HFF-Myc (cell line): ENCODE measurements at regions not wholly inside any gene's neighbourhood (a gene's known extent, or its start where the extent isn't known, plus 50 kb on each side); places are given as distances from the start of the nearest gene placed in this dataset.

Experiments used
- DNase-seq: peaks from one replicate; pipeline ENCODE4 v3.0.0-alpha.2; 2011; ENCODE audit warnings: low read depth; ENCODE audit errors: extremely low read depth
- H3K4me3 ChIP-seq: replicated peaks from 2 replicates; pipeline ENCODE4 v1.5.1; 2011; ENCODE audit warnings: low read depth, mild to moderate bottlenecking, control low read depth, low read length
- TF ChIP-seq, protein P1 (sequence below): IDR thresholded peaks from 2 replicates; pipeline ENCODE4 v1.5.1; 2012; ENCODE audit warnings: mild to moderate bottlenecking, low read depth, low read length, control low read depth; ENCODE audit errors: missing control alignments

DNA sequence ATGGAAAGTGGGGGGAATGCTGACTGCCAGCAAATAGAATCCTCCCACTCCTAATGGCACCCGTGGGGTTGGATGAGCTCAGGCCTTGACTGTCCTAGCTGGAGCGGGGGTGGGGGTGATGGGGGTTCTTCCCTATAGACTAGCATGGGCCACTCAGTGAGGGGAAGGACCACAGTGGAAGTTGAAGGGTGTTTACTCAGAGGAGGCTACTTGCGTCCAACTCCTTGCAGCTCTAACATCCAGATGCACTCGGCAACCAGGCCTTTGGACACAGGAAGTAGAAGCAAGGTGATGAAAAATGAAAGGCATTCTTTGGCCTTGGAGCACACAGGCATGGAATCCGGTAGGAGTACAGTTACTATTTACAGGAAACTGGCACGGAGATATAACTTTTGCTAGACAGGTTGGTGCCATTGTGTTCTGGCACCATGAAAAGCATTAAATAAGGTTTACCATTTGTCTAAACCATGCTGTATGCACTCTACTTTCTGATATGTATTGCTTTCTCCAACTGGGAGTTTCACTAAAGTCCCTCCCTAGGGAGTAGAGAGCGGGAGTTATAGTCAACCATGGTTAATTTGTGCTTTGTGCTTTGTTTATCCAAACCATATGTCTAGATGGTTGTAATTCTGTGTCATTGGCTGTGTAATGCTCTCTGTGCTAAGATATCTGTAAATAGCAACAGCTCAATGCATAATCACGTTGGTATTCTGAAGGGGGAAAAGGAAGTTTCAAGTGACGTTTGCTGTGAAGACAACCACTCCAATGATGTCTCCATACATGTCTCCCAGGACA lies 125.3 kb downstream of the TSHZ3 start:
- DNase-seq: peak; percentile 89
- no peak overlapping the region for H3K4me3 ChIP-seq
- TF ChIP-seq, protein P1, sequence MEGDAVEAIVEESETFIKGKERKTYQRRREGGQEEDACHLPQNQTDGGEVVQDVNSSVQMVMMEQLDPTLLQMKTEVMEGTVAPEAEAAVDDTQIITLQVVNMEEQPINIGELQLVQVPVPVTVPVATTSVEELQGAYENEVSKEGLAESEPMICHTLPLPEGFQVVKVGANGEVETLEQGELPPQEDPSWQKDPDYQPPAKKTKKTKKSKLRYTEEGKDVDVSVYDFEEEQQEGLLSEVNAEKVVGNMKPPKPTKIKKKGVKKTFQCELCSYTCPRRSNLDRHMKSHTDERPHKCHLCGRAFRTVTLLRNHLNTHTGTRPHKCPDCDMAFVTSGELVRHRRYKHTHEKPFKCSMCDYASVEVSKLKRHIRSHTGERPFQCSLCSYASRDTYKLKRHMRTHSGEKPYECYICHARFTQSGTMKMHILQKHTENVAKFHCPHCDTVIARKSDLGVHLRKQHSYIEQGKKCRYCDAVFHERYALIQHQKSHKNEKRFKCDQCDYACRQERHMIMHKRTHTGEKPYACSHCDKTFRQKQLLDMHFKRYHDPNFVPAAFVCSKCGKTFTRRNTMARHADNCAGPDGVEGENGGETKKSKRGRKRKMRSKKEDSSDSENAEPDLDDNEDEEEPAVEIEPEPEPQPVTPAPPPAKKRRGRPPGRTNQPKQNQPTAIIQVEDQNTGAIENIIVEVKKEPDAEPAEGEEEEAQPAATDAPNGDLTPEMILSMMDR: no peak

DNA sequence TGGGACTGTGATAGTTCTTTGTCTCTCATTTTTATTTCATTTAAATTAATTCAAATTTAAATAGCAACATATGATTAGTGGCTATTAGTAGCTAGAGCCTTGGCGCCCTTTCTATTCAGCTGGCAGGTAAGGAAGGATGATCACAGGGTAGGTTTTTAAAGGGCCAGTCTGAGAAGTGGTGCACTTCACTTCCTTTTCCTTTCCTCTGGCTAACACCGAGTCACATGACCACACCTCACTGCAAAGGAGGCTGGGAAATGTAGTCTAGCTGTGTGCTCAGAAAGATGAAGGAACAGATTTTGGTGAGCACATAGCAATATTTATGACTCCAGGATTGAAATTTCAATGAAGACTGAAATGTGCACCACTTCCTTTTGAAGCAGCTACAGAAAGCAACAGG lies 128.7 kb downstream of the TSHZ3 start:
- TF ChIP-seq, protein P1: no peak
- no peak overlapping the region for H3K4me3 ChIP-seq
- DNase-seq: no peak

DNA sequence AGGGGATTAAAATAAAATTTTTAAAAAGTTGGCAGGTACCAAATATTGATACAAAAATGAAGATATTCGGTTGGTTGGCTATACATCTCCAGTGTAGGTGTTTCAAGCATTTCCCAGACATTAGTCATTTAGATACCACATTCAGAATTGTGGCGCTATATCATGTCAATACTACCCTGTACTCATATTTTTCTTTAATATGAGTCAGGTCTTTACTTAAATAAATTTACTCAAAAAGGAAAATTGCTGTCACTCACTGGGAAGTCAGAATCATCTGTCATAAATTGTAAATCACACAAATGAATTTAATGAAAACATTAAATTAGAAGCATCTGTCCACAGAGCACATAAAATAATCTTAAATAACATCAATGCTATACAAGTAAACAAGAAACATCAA lies 134.2 kb downstream of the TSHZ3 start:
- H3K4me3 ChIP-seq: no peak overlapping the region
- DNase-seq: no peak
- TF ChIP-seq, protein P1: no peak

DNA sequence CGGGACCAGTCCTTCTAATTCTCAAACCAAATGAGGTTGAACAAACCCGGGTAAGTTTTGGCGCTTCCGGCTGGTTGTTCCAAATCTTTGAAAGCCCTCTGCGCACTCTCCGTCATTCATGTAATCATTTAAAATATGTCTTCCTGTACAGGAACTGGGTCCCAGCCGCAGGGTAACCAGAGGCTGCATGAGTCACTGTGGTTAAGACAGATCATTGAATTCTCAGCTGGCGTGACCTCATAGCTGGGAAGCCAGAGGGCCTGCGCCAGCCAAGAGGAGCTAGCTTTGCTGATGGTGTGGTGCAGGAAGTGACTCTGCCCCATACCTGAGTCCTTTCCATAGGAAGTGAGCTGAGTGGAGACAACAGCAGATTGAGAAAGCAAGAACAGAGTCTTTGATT lies 135.2 kb downstream of the TSHZ3 start:
- H3K4me3 ChIP-seq: no peak overlapping the region
- TF ChIP-seq, protein P1: no peak
- peak; percentile 98 for DNase-seq

DNA sequence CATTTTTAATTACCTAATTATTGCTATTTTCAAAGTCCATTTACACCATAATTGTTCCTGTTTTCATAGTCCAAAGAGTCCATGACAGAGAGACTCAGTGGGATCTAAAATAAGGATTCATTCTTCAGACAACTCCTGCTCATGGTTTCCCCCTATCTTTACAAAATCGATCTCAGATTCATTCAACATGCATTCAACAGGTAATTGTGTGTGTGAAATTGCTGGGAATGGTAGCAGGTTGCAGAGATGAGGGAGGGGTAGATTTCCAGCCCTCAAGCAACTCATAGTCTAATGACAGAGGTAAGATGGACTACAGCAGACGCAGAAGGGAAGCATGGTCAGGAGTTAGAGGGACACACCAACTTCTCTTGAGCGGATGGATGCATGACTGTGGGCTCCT lies 138.1 kb downstream of the TSHZ3 start:
- TF ChIP-seq, protein P1: no peak
- DNase-seq: no peak
- H3K4me3 ChIP-seq: no peak overlapping the region

DNA sequence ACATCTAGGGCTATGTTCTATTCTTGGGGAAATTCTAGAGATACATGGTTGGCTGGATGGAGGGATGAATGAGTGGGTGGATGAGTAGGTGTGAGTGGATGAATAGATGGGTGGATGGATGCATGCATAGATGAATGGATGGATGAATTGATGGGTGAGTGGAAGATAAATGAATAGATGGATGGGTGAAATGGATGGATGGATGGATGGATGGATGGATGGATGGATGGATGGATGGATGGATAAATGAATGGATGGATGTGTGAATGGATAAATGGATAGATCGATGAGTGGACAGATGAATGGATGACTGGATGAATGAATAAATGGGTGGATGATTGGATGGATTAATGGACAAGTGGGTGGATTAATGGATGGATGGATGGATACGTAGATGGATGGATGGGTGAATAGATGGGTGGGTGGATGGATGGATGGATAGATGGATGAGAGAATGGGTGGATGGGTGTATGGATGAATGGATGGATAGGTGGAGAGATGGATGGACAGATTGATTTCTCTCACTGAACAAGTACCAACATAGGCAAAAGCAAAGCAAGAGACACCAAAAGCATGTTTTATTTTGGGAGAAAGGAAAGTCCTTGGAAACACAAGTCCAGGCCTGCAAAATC lies 143.2 kb downstream of the TSHZ3 start:
- DNase-seq: no peak
- TF ChIP-seq, protein P1: no peak
- no peak overlapping the region for H3K4me3 ChIP-seq

DNA sequence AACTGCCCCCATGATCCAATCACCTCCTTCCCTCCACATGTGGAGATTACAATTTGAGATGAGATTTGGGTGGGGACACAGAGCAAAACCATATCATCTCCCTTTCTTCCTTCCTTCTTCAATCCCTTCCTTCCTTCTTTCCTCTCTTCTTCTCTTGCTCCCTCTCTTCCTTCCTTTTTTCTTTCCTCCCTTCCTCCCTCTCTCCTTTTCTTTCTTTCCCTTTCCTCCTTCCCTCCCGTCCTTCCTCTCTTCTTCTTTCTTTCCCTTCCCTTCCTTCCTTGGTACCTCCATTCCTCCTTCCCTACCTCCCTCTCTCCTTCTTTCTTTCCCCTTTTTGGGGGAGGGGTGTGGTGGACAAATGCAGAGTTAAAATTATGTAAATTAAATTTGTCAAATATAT lies 145.1 kb downstream of the TSHZ3 start:
- no peak for DNase-seq
- H3K4me3 ChIP-seq: no peak overlapping the region
- TF ChIP-seq, protein P1: no peak
